DMS 273 (cell line): ENCODE measurements at regions not wholly inside any gene's neighbourhood (a gene's known extent, or its start where the extent isn't known, plus 50 kb on each side); places are given as distances from the start of the nearest gene placed in this dataset.

Source experiments
- DNase-seq: peaks from one replicate; lab custom pipeline; 2025; ENCODE audit not compliant: unreplicated experiment; lab: John Stamatoyannopoulos, UW

DNA sequence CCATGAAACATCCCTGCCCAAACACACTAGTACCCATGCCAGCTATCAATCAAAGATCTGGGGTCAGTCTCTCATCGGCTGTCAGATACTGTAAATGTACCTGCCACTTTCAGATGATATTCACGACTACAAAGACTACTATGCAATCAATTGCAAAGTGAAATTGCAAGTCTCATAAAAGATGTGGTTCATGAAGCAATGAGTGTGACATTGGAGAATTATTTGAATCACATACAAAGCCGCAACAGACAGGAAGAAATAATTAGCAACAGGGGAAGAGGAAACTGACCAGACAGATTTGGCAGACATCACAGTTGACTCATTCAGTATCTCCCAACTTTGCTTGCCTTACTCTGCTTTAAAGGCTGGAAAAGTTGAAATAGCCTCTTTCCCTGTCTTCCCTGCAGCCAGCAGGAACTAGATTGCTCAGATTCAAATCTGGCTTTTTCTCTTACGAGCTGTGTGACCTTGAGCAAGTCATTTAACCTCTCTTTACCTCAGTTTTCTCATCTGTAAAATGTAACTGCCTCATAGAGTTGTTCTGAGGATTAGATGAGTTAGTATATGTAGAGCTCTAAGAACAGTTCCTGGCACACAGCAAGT, 95.7 kb upstream of the C3orf80 start:
- DNase-seq: no peak

DNA sequence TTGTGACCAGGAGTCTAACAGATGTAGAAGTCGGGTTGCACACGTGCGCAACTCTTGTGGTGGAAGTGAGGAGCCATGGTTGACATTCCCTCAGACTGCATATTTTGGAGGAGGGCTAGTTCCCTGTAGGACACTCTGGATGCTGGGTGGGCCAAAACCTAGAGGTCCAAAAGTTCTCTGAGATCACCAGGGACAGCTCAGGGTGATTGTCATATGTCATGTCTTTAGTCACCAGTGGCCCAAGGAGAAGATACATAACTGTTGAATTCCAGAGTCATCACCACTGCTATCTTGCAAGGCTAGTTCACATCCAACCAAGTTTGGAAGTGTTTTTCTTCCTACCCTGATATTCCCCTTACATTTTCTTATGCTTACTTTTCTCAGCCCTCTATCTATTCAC, 95.2 kb upstream of the C3orf80 start:
- no peak for DNase-seq

DNA sequence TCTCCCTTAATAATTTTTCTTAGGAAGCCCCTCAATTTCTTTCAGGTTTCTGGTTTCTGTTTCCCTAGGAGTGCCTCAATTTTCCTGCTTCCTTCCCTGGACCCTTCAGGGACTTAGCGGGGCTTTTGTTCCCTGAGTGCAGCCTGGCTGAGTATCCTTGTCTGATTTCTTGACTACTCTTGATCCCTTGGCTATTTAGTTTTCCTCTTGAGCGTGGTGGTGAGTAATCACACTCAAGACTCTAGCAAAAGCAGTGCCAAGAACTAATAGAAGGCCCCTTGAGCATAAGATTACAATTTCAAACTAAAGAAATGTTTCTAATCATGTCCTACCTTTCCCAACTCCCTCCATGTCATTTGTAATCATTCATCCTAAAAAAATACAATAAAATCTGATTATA, 94.3 kb upstream of the C3orf80 start:
- DNase-seq: no peak

DNA sequence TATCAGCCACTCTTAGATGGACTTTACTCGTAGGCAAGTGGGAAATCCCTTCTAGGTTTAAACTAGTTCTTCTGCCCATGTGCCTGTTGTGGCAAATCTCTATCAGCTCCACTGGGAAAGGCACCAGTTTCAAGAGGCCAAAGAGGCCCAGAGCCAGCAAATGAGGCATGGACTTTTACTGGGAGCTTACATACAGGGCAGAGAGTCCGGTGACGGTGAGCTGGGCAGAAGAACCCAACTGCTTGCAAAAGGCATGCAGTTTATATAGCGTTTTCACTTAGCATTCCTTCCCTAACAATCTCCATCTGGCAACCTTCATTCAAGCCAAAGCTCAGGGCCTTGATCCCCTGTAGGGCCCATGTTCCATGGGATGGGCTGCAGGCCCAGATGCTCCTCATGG, 93.0 kb upstream of the C3orf80 start:
- no peak for DNase-seq

DNA sequence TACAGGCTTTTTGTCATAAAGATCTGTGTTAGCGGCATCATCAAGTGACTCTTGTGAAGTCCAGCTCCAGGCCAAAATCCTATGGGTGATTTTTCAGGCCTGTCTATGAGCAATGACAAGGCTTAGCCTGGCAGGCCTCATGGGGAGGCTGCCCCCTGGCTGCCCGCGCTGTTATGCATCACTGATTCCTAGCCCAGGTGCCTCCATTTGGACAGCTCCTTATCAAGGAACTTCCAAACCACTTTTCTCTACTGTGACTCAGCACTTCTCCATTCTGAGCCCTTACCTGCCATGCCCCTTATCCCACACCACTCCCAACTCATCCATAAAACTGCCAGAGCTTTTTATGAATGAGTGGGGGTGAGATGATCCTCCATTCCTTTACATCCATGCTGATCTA, 91.5 kb upstream of the C3orf80 start:
- peak; percentile 18 for DNase-seq

DNA sequence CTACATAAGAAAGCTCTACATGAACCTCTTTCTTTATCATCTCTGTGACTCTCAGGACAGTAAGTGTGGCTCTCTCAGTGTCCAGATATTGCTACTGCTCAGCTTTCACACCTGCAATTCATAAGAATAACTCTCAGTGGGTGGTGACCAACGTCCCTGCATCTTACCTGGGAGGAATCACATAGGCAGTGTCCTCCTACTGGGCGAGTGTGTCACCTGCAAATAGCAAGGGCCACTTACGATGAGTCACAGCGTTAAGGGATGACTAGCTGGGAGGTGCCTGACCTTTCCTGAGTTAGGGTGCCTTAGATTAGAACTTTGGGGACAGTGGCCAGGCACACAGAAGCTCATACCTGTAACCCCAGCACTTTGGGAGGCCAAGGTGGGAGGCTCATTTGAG, 90.8 kb upstream of the C3orf80 start:
- DNase-seq: no peak

DNA sequence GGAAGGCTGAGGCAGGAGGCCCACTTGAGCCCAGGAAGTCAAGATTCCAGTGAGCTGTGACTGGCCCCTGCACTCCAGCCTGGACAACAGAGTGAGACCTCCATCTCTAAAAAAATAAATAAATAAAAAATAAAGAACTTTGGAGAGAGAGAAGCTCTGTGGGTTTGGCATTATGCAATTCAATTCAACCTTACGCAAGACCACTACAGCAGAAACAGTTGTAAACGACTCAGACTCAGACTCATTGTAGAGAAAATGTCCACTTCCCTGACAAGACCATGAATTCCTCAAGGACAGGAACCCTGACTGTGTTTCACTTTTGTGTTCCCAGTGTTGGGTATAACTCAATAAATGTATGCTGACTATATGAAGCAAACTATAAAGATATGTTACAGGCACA, 90.3 kb upstream of the C3orf80 start:
- DNase-seq: no peak

DNA sequence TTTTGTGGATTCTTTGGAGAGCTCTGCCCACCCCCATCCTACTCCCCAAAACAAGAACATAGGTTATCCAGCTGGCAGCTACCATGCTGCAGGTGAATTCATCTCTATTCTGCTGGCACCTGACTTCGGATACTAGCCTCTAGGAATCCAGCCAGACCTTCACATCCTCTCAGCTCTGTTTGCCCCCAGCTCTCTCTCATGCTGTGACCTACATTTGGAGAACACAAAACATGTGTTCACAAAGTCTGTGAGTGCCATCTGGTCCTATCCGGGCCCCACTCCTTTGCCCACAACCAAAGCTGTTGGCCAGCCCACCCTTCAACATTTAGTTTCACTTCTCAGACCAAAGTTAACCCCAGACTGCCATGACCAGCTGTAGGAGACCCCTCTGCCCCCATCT, 89.4 kb upstream of the C3orf80 start:
- DNase-seq: peak; percentile 68

DNA sequence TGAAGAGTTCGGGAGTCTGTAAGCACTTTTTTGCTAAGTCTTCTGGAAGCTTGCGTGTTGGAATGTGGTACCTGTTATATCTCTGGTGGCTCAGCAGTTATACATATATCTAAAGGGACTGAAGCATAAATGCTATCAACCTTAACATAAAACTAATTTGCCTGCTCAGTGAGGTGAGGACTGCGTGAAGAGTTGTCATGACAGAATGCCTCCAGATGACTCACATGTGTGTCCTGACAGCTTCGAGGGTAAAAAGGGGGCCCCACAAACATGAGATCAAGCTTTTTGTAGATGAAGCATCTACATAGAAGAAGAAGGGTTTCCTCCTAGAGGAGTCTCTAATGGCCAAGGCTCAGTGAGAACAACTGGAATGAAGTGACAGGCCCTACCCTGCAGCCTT, 88.8 kb upstream of the C3orf80 start:
- DNase-seq: no peak

DNA sequence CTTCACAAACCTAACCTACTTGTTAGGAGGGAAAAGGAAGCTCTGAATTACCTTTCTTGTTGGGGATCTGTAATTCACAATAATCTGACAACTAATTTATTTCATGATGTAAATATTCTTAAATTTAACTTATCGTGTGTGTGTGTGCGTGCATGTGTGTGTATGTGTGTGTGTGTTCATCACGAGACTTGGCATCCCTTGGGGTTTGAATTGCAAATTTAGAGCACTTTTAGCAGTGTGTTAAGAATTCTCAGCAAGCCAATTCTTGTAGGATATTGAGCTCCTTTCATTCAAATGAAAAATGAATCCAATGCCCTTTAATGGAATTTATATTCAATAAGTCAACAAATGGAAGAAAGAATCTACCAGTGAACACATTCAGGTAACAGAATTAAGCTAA, 85.9 kb upstream of the C3orf80 start:
- no peak for DNase-seq

DNA sequence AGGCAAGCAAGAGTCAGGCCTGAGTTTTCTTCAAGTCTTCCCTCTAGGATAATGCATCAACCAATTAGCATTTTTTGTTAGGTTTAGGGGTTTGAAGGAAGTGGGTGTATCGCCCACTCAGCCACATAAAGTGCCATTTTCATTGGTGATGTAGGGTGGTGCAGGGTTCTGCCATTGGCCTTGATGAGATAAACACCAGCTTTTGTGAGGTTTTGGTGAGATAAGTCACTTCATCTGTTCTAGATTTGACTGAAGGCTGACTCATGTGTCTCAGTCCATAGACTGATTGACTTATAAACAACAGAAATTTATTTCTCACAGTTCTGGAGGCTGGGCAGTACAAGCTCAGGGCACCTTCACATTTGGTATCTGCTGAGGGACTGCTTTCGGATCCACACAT, 84.5 kb upstream of the C3orf80 start:
- DNase-seq: no peak

DNA sequence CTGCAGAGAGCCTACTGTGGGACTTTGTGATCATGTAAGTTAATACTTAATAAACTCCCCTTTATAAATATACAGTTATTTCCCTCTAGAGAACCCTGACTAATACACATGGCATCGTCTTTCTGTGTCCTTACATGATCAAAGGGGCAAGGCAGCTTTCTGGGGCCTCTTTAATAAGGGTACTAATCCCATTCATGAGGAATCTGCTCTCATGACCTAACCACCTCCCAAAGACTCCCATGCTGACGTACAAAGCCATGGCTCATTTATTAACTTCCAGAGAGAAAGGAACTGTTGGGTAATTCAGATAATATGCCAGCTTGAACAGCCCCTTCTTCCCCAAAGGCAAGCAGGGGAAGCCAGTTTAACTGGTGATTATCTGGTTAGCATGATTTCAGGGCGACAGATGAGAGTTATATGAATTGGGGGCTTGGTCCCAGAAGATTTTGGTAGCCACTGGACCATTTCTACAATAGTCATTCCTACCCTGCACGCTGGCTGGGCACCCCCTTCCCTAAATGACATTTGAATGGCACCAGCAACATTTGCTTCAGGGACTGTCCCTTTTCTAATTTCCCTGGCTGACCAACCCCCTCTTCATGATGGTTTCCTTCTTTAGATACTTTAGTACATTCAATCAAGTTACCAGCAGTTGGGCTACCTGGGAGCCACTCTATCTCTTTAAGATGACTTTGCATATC, 83.6 kb upstream of the C3orf80 start:
- no peak for DNase-seq

DNA sequence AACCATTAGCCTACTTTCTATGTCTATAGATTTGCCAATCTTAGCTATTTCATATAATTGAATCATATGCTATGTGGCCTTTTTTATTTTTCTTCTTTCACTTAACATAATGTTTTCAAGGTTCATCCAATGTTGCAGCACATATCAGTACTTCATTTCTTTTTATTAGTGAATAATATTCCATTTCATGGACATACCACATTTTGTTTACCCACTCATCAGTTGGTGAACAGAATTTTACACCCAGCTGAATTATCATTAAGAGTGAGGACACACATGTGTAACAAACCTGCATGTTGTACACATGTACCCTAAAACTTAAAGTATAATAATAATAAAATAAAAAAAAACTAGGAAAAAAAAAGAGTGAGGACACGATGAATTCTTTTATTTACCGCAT, 81.7 kb upstream of the C3orf80 start:
- no peak for DNase-seq

DNA sequence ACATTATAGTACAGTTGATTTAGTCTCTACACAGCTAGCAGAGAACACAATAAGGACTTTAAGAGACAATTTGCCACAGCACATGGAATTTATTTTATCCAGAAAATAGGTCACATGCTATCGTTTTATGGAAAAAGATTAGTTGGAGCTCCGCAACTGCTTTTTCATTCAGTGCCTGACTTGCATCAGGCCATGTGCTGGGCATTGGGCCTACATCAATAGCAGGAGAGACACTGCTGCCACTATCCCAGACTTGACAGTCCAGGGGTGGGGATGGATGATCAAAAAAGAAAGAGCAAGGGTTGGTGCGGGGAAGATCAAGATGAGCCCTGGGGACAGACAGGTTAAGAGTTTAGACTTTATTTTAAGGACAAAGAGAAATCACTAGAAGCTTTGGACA, 75.2 kb upstream of the C3orf80 start:
- DNase-seq: no peak

DNA sequence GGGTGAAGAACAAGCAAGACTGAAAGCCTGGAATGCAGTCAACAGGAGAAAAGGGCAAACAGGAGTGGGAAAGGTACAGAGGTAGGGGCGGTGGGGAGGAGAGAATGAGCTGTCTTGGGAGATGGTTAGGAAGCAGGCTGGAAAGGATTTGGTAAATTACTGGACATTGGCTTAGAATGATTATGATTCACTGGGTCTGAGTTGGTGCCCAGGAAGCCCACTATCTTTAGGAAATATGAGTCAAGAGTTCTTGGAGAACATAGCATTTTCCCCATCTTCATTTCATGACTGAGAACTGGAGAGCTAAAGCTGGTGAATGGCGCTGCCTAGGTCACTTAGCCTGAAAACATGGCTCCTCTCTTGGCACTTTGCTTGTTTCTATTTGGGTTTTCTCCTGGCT, 74.7 kb upstream of the C3orf80 start:
- DNase-seq: no peak

DNA sequence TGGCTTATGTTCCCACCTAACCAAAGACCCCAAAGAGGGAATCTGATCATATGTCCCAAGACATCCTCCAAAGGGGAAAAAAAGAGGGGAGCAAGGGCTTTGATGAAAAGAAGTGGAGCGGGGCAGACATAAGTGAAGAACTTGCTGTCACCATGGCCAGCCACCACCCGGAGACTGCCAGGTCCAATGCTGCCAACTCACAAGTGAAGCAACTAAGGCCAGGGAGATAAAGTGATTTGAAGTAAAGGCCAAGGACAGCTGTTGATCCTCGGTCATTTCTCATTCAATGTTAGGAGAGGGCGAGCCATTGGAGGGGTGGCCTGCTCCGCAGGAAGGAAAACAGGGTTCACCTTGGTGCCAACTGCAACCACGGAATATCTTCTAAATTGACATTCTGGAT, 72.6 kb upstream of the C3orf80 start:
- DNase-seq: no peak

DNA sequence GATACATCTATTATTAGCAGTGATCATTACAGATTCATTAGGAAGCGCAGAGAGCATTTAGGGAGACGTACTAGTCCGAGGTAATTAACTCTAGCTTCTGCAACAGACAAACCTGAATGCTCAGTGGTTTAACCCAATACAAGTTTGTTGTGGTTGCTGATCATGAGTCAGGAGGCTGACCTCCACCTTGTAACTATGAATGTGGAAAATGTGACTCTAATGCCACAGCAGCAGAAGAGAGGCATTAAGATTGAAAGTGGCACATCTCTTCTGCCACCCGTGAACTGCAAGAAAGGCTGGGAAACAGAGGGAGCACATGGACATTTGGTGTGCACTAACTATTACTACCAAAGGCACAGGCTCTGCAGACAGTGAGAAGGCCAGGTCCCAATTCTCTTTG, 71.2 kb upstream of the C3orf80 start:
- DNase-seq: no peak

DNA sequence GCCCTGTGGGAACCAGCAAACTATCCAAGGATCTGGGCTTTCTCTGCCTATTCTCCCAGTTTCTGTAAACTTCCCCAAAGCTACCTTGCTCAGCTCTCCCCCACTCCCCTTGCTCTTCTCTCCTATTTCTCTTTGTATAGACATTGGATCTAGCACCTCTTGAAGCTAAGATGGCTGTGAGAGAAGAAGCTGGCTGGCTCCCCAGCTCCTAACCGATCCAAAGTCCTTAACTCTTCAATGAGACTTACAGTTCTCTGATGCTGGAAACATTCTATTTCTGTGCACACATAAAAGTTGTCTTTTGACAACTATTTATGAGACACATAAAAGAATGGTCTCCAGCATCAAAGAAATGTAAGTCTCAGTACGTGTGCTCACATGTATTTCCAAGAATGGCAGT, 70.6 kb upstream of the C3orf80 start:
- no peak for DNase-seq

DNA sequence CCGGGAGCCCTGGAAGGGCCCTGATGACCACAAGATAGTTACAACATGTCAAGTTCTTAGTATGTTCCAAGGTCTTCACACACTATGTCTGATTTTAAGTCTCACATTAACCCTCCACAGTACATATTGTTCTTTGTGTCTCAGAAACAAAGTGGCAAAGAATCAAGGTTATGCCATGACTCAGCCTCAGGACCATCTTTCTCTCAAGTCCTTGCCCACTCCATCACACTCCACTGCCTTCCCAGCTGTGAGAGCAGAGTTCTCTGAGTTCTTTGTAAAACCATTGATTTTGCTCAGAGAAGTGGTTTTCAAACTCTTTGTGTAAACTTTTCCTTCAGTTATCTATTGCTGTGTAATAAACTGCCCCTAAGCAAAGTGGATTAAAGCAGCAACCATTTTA, 67.9 kb upstream of the C3orf80 start:
- DNase-seq: no peak

DNA sequence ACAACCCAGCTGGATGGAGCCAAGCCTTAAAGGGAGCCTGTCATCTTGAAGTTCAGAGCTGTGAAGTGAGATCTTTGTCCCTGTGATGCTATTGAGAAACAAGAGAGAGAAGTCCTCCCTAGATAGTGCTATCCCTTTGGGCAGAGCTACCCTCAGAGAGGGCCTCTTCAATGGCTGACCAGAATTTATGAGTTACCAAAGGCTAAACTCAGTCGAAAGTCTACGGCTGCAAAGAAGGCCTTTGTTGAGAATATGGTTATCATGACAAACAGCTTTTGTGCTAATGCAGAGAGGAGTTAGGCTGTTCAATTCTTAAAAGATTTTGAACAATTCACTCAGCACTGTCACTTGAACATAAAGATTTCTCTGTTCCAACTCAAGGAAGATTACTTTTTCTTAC, 65.9 kb upstream of the C3orf80 start:
- no peak for DNase-seq

DNA sequence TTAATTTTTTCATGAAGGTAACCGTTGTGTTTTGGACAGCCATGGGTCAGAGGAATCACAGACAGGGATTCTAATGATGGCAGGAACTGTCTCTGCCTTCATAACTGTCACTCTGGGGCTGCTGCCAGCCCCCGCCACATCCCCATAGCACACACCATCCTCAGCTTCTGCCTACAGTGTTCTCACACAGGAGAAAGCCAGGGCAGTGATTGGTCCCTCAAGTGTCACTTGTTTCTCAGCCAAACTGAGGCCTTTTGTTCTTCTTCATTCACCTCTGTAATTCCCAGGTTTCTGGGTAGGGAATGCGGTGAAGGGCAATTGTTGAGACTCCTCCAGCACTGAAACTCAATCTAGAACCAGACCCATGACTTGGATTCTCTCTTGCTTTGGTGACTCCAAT, 65.4 kb upstream of the C3orf80 start:
- no peak for DNase-seq

DNA sequence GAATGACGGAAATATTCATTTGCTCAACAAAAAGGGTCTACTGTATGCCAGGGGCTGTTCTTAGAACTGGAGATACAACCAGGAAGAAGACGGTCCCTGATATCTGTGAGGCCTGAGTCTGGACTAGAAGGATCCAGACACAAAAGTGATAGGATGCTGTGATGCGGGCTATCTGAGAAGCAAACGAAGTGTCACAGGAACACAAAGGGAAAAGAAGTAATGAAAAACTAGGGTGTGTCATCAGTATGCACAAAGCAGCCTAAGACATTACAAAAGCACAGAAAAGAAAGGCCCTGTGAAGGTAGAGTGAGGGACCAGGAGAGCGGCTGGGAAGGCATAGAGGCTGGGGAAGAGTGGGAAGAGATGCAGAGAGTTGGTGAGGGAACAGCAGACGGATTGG, 63.3 kb upstream of the C3orf80 start:
- DNase-seq: no peak

DNA sequence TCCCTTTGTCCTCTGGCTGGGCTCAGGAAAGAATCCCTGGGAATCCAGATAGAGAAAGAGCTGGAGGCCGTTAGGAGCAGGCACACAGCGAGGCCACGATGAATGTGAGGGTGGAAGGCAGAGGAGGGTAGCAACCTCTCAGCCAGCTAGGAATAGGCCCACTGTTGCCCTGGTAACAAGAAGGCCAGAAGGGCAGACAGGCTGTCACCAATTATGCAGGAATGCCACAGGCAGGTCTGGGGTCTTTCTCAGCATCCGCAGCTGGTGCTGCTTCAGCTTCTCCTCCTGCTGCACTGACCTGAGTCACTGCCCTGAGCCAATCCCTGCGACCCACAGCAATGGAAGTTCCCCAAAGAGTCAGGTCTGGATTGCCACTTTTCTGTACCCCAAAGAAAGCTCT, 62.8 kb upstream of the C3orf80 start:
- DNase-seq: peak; percentile 84
